ENCODE measurements at regions not wholly inside any gene's neighbourhood (a gene's known extent, or its start where the extent isn't known, plus 50 kb on each side); places are given as distances from the start of the nearest gene placed in this dataset.

DNA sequence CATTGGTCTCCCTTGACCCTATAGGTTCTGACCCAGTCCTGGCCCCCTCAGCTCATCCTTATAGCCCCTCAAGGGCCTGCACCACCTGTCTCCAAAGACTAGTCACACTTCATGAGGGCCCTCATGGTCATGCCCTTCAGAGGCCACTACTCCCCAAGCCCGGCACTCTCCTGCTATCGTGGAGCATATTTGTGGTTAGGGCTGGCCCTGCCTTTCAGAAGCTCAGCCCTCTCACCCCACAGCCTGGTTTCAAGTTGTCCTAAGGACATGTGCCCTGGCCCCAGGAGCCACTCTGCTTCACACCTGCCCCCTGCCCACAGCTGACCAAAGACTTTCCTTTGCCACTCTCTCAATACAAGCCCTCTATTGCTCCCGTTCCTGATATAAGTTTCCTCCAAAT is 60.3 kb upstream of the LBX1 start:
- Histone ChIP-seq H2BK5ac (ENCODE audit: low read length) (no peak overlapping the region), H3K23ac (ENCODE audit: low read depth, low read length, poor library complexity) (peak overlapping the region; percentile 56), H3K4ac (ENCODE audit: low read length) (no peak overlapping the region), H3K9ac (ENCODE audit: low read depth, low read length, poor library complexity) (no peak overlapping the region), H3K27me3 (ENCODE audit: control insufficient read depth in 3 of 3, insufficient read depth in 3 of 3, low read depth in 1 of 3, low read length in 3 of 3) (peaks cover 22 to 91% (median 77%) of the 10 kb centered on the region in 3 experiments), H3K4me3 (ENCODE audit: low read length in 2 of 2) (peak overlapping the region in 1 of 2 donors; percentile 3), H2AK5ac (ENCODE audit: low read depth, low read length) (no peak overlapping the region), H2BK12ac (ENCODE audit: low read length) (no peak overlapping the region), H2BK120ac (ENCODE audit: low read depth, low read length) (no peak overlapping the region), H3K36me3 (replicated peaks in 1 of 2; ENCODE audit: control insufficient read depth in 2 of 2, insufficient read depth in 2 of 2, low read length in 2 of 2) (no peaks in the 10 kb centered on the region), H3K4me2 (ENCODE audit: insufficient read depth, low read length, poor library complexity, severe bottlenecking) (no peak overlapping the region), H3K4me1 (ENCODE audit: control insufficient read depth in 2 of 2, insufficient read depth in 1 of 2, low read depth in 1 of 2, low read length in 2 of 2) (peaks cover 14 to 36% of the 10 kb centered on the region in 2 donors), H4K91ac (ENCODE audit: low read depth, low read length, poor library complexity) (no peak overlapping the region), H3K9me3 (replicated peaks in 1 of 2; ENCODE audit: control insufficient read depth in 2 of 2, insufficient read depth in 1 of 2, low read depth in 1 of 2, low read length in 2 of 2) (no peaks in the 10 kb centered on the region), H3K14ac (ENCODE audit: low read length) (no peak overlapping the region), H2BK15ac (ENCODE audit: low read length) (no peak overlapping the region), H3K18ac (ENCODE audit: low read length) (no peak overlapping the region), H3K79me1 (ENCODE audit: low read depth, low read length) (no peaks in the 10 kb centered on the region), H4K8ac (ENCODE audit: low read depth, low read length) (no peak overlapping the region), H2AFZ (ENCODE audit: low read length) (no peak overlapping the region), H3K27ac (replicated peaks; ENCODE audit: low read length) (no peak overlapping the region)
- no peak for DNase-seq (ENCODE audit: low spot score)
- no CpG with 5 or more reads among the region's 3 CpGs for WGBS, 2 donors (ENCODE audit: extremely low coverage in 2 of 2, insufficient read length in 2 of 2, insufficient replicate concordance in 1 of 2)

DNA sequence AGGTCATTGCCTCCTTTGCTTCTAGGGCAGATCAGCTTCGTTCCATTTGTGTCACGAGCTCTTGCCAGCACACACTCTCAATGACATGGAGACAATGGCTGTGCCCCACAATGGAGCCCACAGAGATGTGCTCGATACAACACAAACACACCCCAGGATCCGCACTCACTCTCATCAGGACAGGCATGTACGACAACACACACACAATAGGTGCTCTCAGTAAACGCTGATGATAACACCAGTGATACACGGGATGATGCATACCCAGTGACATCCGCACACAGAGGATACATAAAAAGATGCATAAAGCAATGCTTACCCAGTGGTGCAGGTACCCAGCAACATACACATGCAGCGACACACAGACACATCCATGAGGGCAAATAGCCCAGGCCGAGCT is 61.2 kb upstream of the LBX1 start:
- Histone ChIP-seq H2BK12ac (ENCODE audit: low read length) (no peak overlapping the region), H4K91ac (ENCODE audit: low read depth, low read length, poor library complexity) (no peak overlapping the region), H3K14ac (ENCODE audit: low read length) (no peak overlapping the region), H3K4me2 (ENCODE audit: insufficient read depth, low read length, poor library complexity, severe bottlenecking) (no peak overlapping the region), H3K4me1 (ENCODE audit: control insufficient read depth in 2 of 2, insufficient read depth in 1 of 2, low read depth in 1 of 2, low read length in 2 of 2) (peaks cover 11 to 27% of the 10 kb centered on the region in 2 donors), H3K79me1 (ENCODE audit: low read depth, low read length) (no peaks in the 10 kb centered on the region), H3K9ac (ENCODE audit: low read depth, low read length, poor library complexity) (no peak overlapping the region), H2BK120ac (ENCODE audit: low read depth, low read length) (no peak overlapping the region), H3K27me3 (ENCODE audit: control insufficient read depth in 3 of 3, insufficient read depth in 3 of 3, low read depth in 1 of 3, low read length in 3 of 3) (peaks cover 21 to 91% (median 73%) of the 10 kb centered on the region in 3 experiments), H3K23ac (ENCODE audit: low read depth, low read length, poor library complexity) (no peak overlapping the region), H3K36me3 (replicated peaks in 1 of 2; ENCODE audit: control insufficient read depth in 2 of 2, insufficient read depth in 2 of 2, low read length in 2 of 2) (no peaks in the 10 kb centered on the region), H3K4me3 (ENCODE audit: low read length in 2 of 2) (no peak overlapping the region), H2BK15ac (ENCODE audit: low read length) (no peak overlapping the region), H3K9me3 (replicated peaks in 1 of 2; ENCODE audit: control insufficient read depth in 2 of 2, insufficient read depth in 1 of 2, low read depth in 1 of 2, low read length in 2 of 2) (no peaks in the 10 kb centered on the region), H3K18ac (ENCODE audit: low read length) (no peak overlapping the region), H2BK5ac (ENCODE audit: low read length) (no peak overlapping the region), H2AK5ac (ENCODE audit: low read depth, low read length) (no peak overlapping the region), H4K8ac (ENCODE audit: low read depth, low read length) (no peak overlapping the region), H3K4ac (ENCODE audit: low read length) (no peak overlapping the region), H3K27ac (replicated peaks; ENCODE audit: low read length) (no peak overlapping the region), H2AFZ (ENCODE audit: low read length) (no peak overlapping the region)
- WGBS, 2 donors (ENCODE audit: extremely low coverage in 2 of 2, insufficient read length in 2 of 2, insufficient replicate concordance in 1 of 2) = no CpG with 5 or more reads among the region's 10 CpGs
- DNase-seq (ENCODE audit: low spot score) = no peak

DNA sequence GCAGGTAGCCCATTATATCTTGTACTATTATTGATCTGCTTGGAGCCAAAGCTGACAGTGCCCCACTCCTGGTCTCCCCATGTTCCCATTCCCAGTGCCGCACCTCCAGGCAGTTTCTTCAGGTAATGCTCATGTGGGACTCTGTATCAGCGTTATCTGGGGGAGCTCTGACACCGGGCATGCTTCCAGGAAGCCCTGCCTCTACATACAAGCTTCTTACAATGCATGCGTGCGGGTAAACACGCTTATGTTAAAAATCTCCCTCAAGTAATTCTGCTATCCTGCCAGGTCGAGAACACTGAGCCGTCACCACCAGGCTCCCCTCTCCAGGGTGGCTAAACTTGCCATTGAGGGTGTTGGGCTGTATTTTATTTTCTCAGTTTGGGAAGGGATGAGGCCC is 61.6 kb upstream of the LBX1 start:
- H2BK15ac ChIP-seq (ENCODE audit: low read length) = peak overlapping the region; percentile 52
- H3K4me2 ChIP-seq (ENCODE audit: insufficient read depth, low read length, poor library complexity, severe bottlenecking) = peak overlapping the region; percentile 96
- H3K79me1 ChIP-seq (ENCODE audit: low read depth, low read length) = no peaks in the 10 kb centered on the region
- no peak overlapping the region for H2BK120ac ChIP-seq (ENCODE audit: low read depth, low read length)
- no peak overlapping the region for H3K4ac ChIP-seq (ENCODE audit: low read length)
- no peak overlapping the region for H3K23ac ChIP-seq (ENCODE audit: low read depth, low read length, poor library complexity)
- no CpG with 5 or more reads among the region's 8 CpGs for WGBS, 2 donors (ENCODE audit: extremely low coverage in 2 of 2, insufficient read length in 2 of 2, insufficient replicate concordance in 1 of 2)
- no peaks in the 10 kb centered on the region for H3K36me3 ChIP-seq (replicated peaks in 1 of 2; ENCODE audit: control insufficient read depth in 2 of 2, insufficient read depth in 2 of 2, low read length in 2 of 2)
- no peak overlapping the region for H3K14ac ChIP-seq (ENCODE audit: low read length)
- H3K4me1 ChIP-seq (ENCODE audit: control insufficient read depth in 2 of 2, insufficient read depth in 1 of 2, low read depth in 1 of 2, low read length in 2 of 2) = peaks cover 9 to 26% of the 10 kb centered on the region in 2 donors
- no peak for DNase-seq (ENCODE audit: low spot score)
- no peak overlapping the region for H3K27ac ChIP-seq (replicated peaks; ENCODE audit: low read length)
- H3K27me3 ChIP-seq (ENCODE audit: control insufficient read depth in 3 of 3, insufficient read depth in 3 of 3, low read depth in 1 of 3, low read length in 3 of 3) = peaks cover 21 to 93% (median 73%) of the 10 kb centered on the region in 3 experiments
- peak overlapping the region in 1 of 2 donors; percentile 35 for H3K4me3 ChIP-seq (ENCODE audit: low read length in 2 of 2)
- H4K8ac ChIP-seq (ENCODE audit: low read depth, low read length) = no peak overlapping the region
- H4K91ac ChIP-seq (ENCODE audit: low read depth, low read length, poor library complexity) = no peak overlapping the region
- no peak overlapping the region for H2BK5ac ChIP-seq (ENCODE audit: low read length)
- H3K18ac ChIP-seq (ENCODE audit: low read length) = no peak overlapping the region
- no peaks in the 10 kb centered on the region for H3K9me3 ChIP-seq (replicated peaks in 1 of 2; ENCODE audit: control insufficient read depth in 2 of 2, insufficient read depth in 1 of 2, low read depth in 1 of 2, low read length in 2 of 2)
- H3K9ac ChIP-seq (ENCODE audit: low read depth, low read length, poor library complexity) = no peak overlapping the region
- H2AK5ac ChIP-seq (ENCODE audit: low read depth, low read length) = no peak overlapping the region
- no peak overlapping the region for H2BK12ac ChIP-seq (ENCODE audit: low read length)
- H2AFZ ChIP-seq (ENCODE audit: low read length) = peak overlapping the region; percentile 93

DNA sequence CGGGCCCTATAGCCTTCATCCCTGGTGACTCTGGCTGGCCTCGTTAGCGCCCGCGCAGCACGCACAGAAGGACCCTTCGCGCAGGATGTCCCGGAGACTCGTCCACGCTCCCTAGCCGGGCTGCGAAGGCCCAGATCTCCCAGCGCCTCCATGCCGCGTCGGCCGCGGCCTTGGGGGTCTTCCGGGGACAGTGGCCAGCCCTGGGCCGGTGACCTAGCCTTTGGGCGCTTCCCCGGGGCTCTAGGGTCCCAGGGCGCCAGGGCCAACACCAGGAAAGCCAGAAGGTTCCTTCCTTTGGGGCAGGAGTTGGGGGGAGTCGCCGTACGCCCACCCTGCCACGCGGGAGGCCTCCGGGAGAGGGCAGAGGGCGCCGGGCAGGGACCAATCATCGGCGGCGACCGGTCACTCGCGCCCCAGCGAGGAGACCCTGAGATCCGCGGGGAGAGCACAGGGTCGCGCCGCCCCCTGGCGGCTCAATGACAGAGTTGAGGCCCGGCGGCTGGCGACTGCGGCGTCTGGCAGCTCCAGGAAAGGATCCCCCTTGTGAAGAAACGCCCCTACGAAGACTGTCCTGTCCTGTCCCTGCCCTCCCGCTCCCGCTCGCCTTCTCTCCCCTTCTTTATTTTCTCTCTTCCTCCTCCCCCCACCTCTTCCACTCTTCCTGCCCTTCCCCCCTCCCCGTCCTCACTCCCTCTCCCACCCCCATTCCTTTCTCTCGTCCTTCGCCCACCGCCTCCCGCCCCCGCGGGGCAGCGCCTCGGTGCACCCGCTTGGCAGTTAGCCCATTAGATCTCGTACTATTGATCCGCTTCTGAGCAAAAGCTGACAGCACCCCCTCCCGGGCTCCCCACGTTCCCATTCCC is 62.3 kb upstream of the LBX1 start:
- peak overlapping the region; percentile 45 for H2BK5ac ChIP-seq (ENCODE audit: low read length)
- H2BK120ac ChIP-seq (ENCODE audit: low read depth, low read length) = no peak overlapping the region
- no peak for DNase-seq (ENCODE audit: low spot score)
- H2AFZ ChIP-seq (ENCODE audit: low read length) = peak overlapping the region; percentile 93
- H3K23ac ChIP-seq (ENCODE audit: low read depth, low read length, poor library complexity) = peak overlapping the region; percentile 46
- peak overlapping the region; percentile 35 to 72 for H3K4me3 ChIP-seq (ENCODE audit: low read length in 2 of 2)
- H2BK12ac ChIP-seq (ENCODE audit: low read length) = no peak overlapping the region
- H3K9ac ChIP-seq (ENCODE audit: low read depth, low read length, poor library complexity) = no peak overlapping the region
- H3K18ac ChIP-seq (ENCODE audit: low read length) = peak overlapping the region; percentile 86
- peaks cover 9 to 23% of the 10 kb centered on the region in 2 donors for H3K4me1 ChIP-seq (ENCODE audit: control insufficient read depth in 2 of 2, insufficient read depth in 1 of 2, low read depth in 1 of 2, low read length in 2 of 2)
- no peak overlapping the region for H4K91ac ChIP-seq (ENCODE audit: low read depth, low read length, poor library complexity)
- no peak overlapping the region for H3K14ac ChIP-seq (ENCODE audit: low read length)
- H3K9me3 ChIP-seq (replicated peaks in 1 of 2; ENCODE audit: control insufficient read depth in 2 of 2, insufficient read depth in 1 of 2, low read depth in 1 of 2, low read length in 2 of 2) = no peaks in the 10 kb centered on the region
- H3K4me2 ChIP-seq (ENCODE audit: insufficient read depth, low read length, poor library complexity, severe bottlenecking) = peak overlapping the region; percentile 96
- H2BK15ac ChIP-seq (ENCODE audit: low read length) = peak overlapping the region; percentile 52
- WGBS, 2 donors (ENCODE audit: extremely low coverage in 2 of 2, insufficient read length in 2 of 2, insufficient replicate concordance in 1 of 2) = 86% methylated on average over 1 of the region's 69 CpGs; no CpG with 5 or more reads in 1 of the 2 donors
- H3K79me1 ChIP-seq (ENCODE audit: low read depth, low read length) = no peaks in the 10 kb centered on the region
- no peak overlapping the region for H3K4ac ChIP-seq (ENCODE audit: low read length)
- H3K27ac ChIP-seq (replicated peaks; ENCODE audit: low read length) = no peak overlapping the region
- no peak overlapping the region for H2AK5ac ChIP-seq (ENCODE audit: low read depth, low read length)
- no peak overlapping the region for H4K8ac ChIP-seq (ENCODE audit: low read depth, low read length)
- peaks cover 18 to 88% (median 67%) of the 10 kb centered on the region in 3 experiments for H3K27me3 ChIP-seq (ENCODE audit: control insufficient read depth in 3 of 3, insufficient read depth in 3 of 3, low read depth in 1 of 3, low read length in 3 of 3)
- no peaks in the 10 kb centered on the region for H3K36me3 ChIP-seq (replicated peaks in 1 of 2; ENCODE audit: control insufficient read depth in 2 of 2, insufficient read depth in 2 of 2, low read length in 2 of 2)

Measured in neuronal stem cell (in vitro differentiated cells).